ENCODE measurements at regions not wholly inside any gene's neighbourhood (a gene's known extent, or its start where the extent isn't known, plus 50 kb on each side); places are given as distances from the start of the nearest gene placed in this dataset.
"Not testable (repeated sequence)": the region's sequence is repeated elsewhere in the genome, so short reads cannot be mapped to it uniquely, and the experiment has no call there.

- in situ Hi-C loops (cut with HindIII; ENCODE audit: low pct_unique_long_range_greater_than_20kb, low sequenced_read_pairs) = no loop called here
- DNase-seq (ENCODE audit: low read depth) = no peak
Observed at GRCh38 chr5:87781976-87782375, 369.2 kb upstream of the CCNH start.

GRCh38 chr5:87780831-87781760, 368.4 kb upstream of the CCNH start:
- DNase-seq (ENCODE audit: low read depth) = peak; percentile 50
- in situ Hi-C loops (cut with HindIII; ENCODE audit: low pct_unique_long_range_greater_than_20kb, low sequenced_read_pairs) = no loop called here

GRCh38 chr5:87778876-87779275, 366.1 kb upstream of the CCNH start:
- no peak for DNase-seq (ENCODE audit: low read depth)
- in situ Hi-C loops (cut with HindIII; ENCODE audit: low pct_unique_long_range_greater_than_20kb, low sequenced_read_pairs) = no loop called here

GRCh38 chr5:87777877-87778276, 365.1 kb upstream of the CCNH start:
- DNase-seq (ENCODE audit: low read depth) = no peak
- in situ Hi-C loops (cut with HindIII; ENCODE audit: low pct_unique_long_range_greater_than_20kb, low sequenced_read_pairs) = no loop called here

GRCh38 chr5:87776785-87777184, 364.1 kb upstream of the CCNH start:
- DNase-seq (ENCODE audit: low read depth) = no peak
- in situ Hi-C loops (cut with HindIII; ENCODE audit: low pct_unique_long_range_greater_than_20kb, low sequenced_read_pairs) = no loop called here

- in situ Hi-C loops (cut with HindIII; ENCODE audit: low pct_unique_long_range_greater_than_20kb, low sequenced_read_pairs); DNase-seq (ENCODE audit: low read depth): not testable (repeated sequence)
Observed at GRCh38 chr5:87776302-87776701, 363.6 kb upstream of the CCNH start.

- in situ Hi-C loops (cut with HindIII; ENCODE audit: low pct_unique_long_range_greater_than_20kb, low sequenced_read_pairs) = no loop called here
- DNase-seq (ENCODE audit: low read depth) = no peak
Observed at GRCh38 chr5:87775228-87775627, 362.5 kb upstream of the CCNH start.

- no peak for DNase-seq (ENCODE audit: low read depth)
- in situ Hi-C loops (cut with HindIII; ENCODE audit: low pct_unique_long_range_greater_than_20kb, low sequenced_read_pairs) = no loop called here
Observed at GRCh38 chr5:87774804-87775203, 362.1 kb upstream of the CCNH start.

GRCh38 chr5:87770601-87771121, 357.9 kb upstream of the CCNH start:
- in situ Hi-C loops (cut with HindIII; ENCODE audit: low pct_unique_long_range_greater_than_20kb, low sequenced_read_pairs) = no loop called here
- DNase-seq (ENCODE audit: low read depth) = no peak

- in situ Hi-C loops (cut with HindIII; ENCODE audit: low pct_unique_long_range_greater_than_20kb, low sequenced_read_pairs) = no loop called here
- no peak for DNase-seq (ENCODE audit: low read depth)
Observed at GRCh38 chr5:87770016-87770570, 357.4 kb upstream of the CCNH start.

GRCh38 chr5:87769157-87769556, 356.4 kb upstream of the CCNH start:
- DNase-seq (ENCODE audit: low read depth) = no peak
- in situ Hi-C loops (cut with HindIII; ENCODE audit: low pct_unique_long_range_greater_than_20kb, low sequenced_read_pairs) = no loop called here

GRCh38 chr5:87768190-87768589, 355.5 kb upstream of the CCNH start:
- in situ Hi-C loops (cut with HindIII; ENCODE audit: low pct_unique_long_range_greater_than_20kb, low sequenced_read_pairs) = no loop called here

GRCh38 chr5:87765009-87765408, 352.3 kb upstream of the CCNH start:
- no peak for DNase-seq (ENCODE audit: low read depth)
- in situ Hi-C loops (cut with HindIII; ENCODE audit: low pct_unique_long_range_greater_than_20kb, low sequenced_read_pairs) = no loop called here

More at GRCh38 chr5:87768190-87768589, 355.5 kb upstream of the CCNH start:
- DNase-seq (ENCODE audit: low read depth) = no peak

GRCh38 chr5:87762631-87763030, 349.9 kb upstream of the CCNH start:
- in situ Hi-C loops (cut with HindIII; ENCODE audit: low pct_unique_long_range_greater_than_20kb, low sequenced_read_pairs) = no loop called here
- DNase-seq (ENCODE audit: low read depth) = no peak

- no peak for DNase-seq (ENCODE audit: low read depth)
- in situ Hi-C loops (cut with HindIII; ENCODE audit: low pct_unique_long_range_greater_than_20kb, low sequenced_read_pairs) = no loop called here
Observed at GRCh38 chr5:87756951-87757350, 344.2 kb upstream of the CCNH start.

GRCh38 chr5:87755360-87755759, 342.6 kb upstream of the CCNH start:
- in situ Hi-C loops (cut with HindIII; ENCODE audit: low pct_unique_long_range_greater_than_20kb, low sequenced_read_pairs) = no loop called here

GRCh38 chr5:87754009-87754757, 341.5 kb upstream of the CCNH start:
- no peak for DNase-seq (ENCODE audit: low read depth)
- in situ Hi-C loops (cut with HindIII; ENCODE audit: low pct_unique_long_range_greater_than_20kb, low sequenced_read_pairs) = no loop called here

More at GRCh38 chr5:87755360-87755759, 342.6 kb upstream of the CCNH start:
- DNase-seq (ENCODE audit: low read depth) = no peak

GRCh38 chr5:87752362-87752761, 339.6 kb upstream of the CCNH start:
- in situ Hi-C loops (cut with HindIII; ENCODE audit: low pct_unique_long_range_greater_than_20kb, low sequenced_read_pairs) = no loop called here
- no peak for DNase-seq (ENCODE audit: low read depth)

- in situ Hi-C loops (cut with HindIII; ENCODE audit: low pct_unique_long_range_greater_than_20kb, low sequenced_read_pairs) = no loop called here
- no peak for DNase-seq (ENCODE audit: low read depth)
Observed at GRCh38 chr5:87751824-87752223, 339.1 kb upstream of the CCNH start.

All from Caki2 (cell line).